Eye (tissue), 1 donor: ENCODE measurements at regions not wholly inside any gene's neighbourhood (a gene's known extent, or its start where the extent isn't known, plus 50 kb on each side); places are given as distances from the start of the nearest gene placed in this dataset.
"Not testable (repeated sequence)": the region's sequence is repeated elsewhere in the genome, so short reads cannot be mapped to it uniquely, and the experiment has no call there.

Source experiments
- DNase-seq: peaks from one replicate; pipeline ENCODE4 v3.0.0-alpha.2; 2015

- no peak for DNase-seq
These were observed 229.3 kb upstream of the PKN2 start for GRCh38 chr1:88454781-88455180.

GRCh38 chr1:88455621-88456256, 228.3 kb upstream of the PKN2 start:
- DNase-seq: no peak

GRCh38 chr1:88457197-88457596, 226.9 kb upstream of the PKN2 start:
- no peak for DNase-seq

- no peak for DNase-seq
These were observed 223.1 kb upstream of the PKN2 start for GRCh38 chr1:88461007-88461406.

GRCh38 chr1:88462096-88462487, 222.0 kb upstream of the PKN2 start:
- no peak for DNase-seq

- DNase-seq: peak; percentile 84
These were observed 221.4 kb upstream of the PKN2 start for GRCh38 chr1:88462488-88463261.

GRCh38 chr1:88463401-88463985, 220.6 kb upstream of the PKN2 start:
- DNase-seq: peak; percentile 51

- DNase-seq: peak; percentile 95
These were observed 218.1 kb upstream of the PKN2 start for GRCh38 chr1:88466011-88466410.

- DNase-seq: no peak
These were observed 217.0 kb upstream of the PKN2 start for GRCh38 chr1:88466899-88467580.

- peak; percentile 20 for DNase-seq
These were observed 211.8 kb upstream of the PKN2 start for GRCh38 chr1:88472298-88472697.

GRCh38 chr1:88472714-88473113, 211.4 kb upstream of the PKN2 start:
- no peak for DNase-seq

GRCh38 chr1:88474555-88475304, 209.3 kb upstream of the PKN2 start:
- no peak for DNase-seq

GRCh38 chr1:88484881-88485280, 199.2 kb upstream of the PKN2 start:
- DNase-seq: no peak

- DNase-seq: no peak
These were observed 195.8 kb upstream of the PKN2 start for GRCh38 chr1:88488237-88488636.

- DNase-seq: no peak
These were observed 193.4 kb upstream of the PKN2 start for GRCh38 chr1:88490676-88491075.

GRCh38 chr1:88499671-88500070, 184.4 kb upstream of the PKN2 start:
- no peak for DNase-seq

GRCh38 chr1:88502886-88503285, 181.2 kb upstream of the PKN2 start:
- no peak for DNase-seq

GRCh38 chr1:88503646-88504045, 180.4 kb upstream of the PKN2 start:
- no peak for DNase-seq

GRCh38 chr1:88504601-88505000, 179.5 kb upstream of the PKN2 start:
- DNase-seq: no peak

GRCh38 chr1:88509379-88509778, 174.7 kb upstream of the PKN2 start:
- DNase-seq: no peak

GRCh38 chr1:88514544-88515060, 169.5 kb upstream of the PKN2 start:
- peak; percentile 13 for DNase-seq

- not testable (repeated sequence) for DNase-seq
These were observed 166.6 kb upstream of the PKN2 start for GRCh38 chr1:88517499-88517898.

GRCh38 chr1:88519156-88519555, 164.9 kb upstream of the PKN2 start:
- DNase-seq: no peak
